ENCODE measurements at regions not wholly inside any gene's neighbourhood (a gene's known extent, or its start where the extent isn't known, plus 50 kb on each side); places are given as distances from the start of the nearest gene placed in this dataset.

DNA sequence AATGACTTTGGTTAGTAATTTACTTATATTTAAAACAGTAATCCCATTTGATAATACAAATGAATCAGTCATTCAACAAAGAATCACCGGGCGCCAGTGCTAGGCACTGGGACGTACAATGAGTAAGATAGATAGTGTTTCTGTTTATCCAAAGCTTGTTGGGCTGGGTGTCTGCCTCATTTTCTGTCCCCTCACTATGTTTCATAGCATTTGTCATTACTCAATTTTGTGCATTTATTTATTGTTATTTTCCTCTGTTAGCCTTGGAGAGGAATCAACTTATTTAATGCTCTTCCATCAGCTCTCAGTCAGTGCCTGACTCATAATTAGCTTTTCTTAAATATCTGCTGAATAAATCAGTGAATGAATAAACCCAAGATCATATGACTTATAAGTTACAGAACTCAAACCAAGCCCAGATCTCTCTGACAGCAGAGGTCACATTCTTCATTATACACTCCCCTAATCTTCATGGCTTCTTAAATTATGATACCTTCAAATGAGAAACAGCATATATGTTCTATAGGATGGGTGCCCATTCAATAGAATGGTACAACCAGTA is 86.2 kb downstream of the TSPAN8 start:
- DNase-seq = no peak

DNA sequence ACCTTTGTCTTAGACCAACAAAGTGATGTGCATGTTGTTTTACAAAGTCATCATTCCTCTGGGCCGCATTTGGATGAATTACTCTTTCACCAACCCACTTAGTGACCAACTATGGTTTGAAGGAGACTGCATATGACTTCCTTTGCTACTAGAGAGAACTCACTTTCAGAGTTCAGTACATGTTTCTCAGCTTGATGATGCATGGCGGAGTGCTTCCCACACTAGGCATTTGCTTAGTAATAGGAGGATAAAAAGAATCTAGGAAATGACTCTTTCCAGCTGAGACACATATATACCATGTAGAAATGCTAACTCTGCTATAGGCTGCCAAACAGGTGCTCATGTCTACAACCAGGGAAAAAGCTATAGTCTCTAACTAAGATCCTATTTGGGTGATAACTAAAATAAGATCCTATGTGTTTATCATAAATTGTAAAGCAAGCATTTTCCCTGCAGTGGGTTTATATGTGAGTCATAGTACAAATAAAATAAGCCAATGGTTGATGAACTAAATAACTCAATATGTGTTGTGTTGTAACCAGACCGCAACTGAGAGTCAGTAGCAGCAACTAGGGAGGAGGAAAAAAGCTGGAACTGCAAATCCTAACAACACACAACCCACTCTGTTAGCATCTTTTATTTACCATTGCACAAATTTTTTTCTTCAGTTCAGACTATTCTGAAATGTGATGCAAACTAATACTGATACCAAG is 87.2 kb downstream of the TSPAN8 start:
- DNase-seq = no peak

- no peak for DNase-seq
These were observed 88.5 kb downstream of the TSPAN8 start for GRCh38 chr12:71069311-71069710.

DNA sequence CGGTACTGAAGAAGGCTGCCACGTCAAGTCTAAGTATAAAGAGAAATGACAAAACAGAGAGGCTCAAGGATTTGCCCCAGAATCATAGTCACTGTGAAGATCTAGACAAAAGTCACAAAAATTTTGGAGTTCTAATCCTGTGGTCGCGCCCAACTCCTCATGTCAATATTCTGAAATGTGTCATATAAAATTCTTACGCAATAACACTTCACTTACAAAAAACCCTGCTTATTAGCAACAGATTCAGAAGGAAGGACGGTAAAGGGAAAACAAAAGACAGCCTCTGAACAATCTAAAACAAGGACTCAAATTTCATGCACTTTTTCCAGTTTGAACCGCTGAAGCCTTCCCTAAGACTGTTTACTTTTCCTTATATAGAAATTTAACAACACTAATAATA is 94.7 kb downstream of the TSPAN8 start:
- DNase-seq = no peak

DNA sequence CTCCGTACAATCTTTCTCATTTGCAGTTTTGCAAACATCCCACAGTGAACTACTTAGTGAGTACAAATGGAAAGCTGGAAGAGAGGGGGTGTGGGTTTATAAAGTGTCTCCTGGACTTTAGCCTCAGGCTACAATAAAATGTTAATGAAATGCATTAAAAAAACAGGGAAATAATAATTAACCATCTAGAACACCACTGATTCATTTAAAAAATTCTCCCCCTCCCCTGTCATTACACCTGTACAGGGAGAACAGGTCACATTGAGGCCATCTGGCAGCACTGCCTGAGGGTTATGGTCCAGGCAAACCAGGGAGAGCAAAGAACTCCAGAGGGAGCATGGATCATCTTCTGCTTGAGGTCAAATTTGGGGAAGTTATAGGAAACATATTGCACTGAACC is 96.3 kb downstream of the TSPAN8 start:
- DNase-seq = no peak

- DNase-seq = peak; percentile 80
These were observed 97.4 kb downstream of the TSPAN8 start for GRCh38 chr12:71060426-71060825.

- peak; percentile 43 for DNase-seq
These were observed 100.5 kb downstream of the TSPAN8 start for GRCh38 chr12:71057330-71057729.

GRCh38 chr12:71054551-71054950 is 103.2 kb downstream of the TSPAN8 start:
- DNase-seq = no peak

- no peak for DNase-seq
These were observed 111.6 kb downstream of the TSPAN8 start for GRCh38 chr12:71046215-71046614.

DNA sequence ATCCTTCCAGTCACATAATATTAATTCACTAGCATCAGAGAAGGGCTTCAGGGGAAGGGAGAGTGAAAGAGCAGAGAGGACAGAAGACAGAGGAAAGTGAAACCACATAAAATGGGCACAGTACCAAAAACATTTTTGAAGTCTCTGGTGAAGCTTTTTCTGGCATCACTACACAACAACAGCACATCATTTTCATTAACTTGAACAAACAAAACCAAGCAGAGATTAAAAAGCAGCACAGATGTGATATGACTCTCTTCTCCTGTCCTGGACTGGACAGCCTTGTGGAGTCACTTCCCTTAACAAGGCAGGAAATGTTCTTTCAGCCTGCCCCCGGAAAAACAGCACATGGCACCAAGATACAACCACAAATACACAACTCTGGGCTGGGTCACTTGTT is 112.0 kb downstream of the TSPAN8 start:
- DNase-seq = no peak

DNA sequence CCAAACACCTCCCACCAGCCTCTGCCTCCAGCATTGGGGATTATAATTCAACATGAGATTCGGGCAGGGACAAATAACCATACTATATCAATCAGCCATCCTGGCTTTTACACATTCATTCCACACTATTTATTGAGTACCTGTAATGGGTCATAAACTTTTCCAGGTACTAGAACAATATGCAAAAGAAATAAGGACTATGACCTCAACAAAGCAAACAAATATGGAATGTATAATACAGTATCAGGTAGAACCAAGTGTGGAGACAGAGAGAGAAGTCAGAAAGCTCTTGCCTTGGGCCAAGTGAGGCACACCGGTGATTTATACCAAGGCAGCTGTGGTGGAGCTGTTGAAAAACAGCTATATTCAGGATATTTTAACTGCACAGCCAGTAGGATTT is 116.3 kb downstream of the TSPAN8 start:
- DNase-seq = no peak

DNA sequence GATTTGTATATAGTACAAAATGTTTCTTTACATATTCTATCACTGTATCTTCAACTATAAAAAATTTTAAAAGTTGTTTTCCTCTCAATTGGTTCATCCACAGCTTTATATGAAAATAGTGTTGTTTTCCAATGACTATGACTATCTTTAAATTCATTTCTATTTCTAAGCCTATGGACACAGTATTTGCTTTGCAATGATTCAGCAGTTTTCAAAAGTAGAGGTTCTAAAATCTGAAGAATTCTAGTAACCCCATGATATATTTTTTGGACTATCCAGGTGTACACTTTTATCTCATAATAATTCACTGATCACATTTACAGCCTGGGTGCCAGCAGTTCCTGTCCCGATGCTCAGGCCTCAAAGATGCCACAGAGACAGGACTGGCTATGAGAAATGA is 118.4 kb upstream of the PTPRR start:
- no peak for DNase-seq

DNA sequence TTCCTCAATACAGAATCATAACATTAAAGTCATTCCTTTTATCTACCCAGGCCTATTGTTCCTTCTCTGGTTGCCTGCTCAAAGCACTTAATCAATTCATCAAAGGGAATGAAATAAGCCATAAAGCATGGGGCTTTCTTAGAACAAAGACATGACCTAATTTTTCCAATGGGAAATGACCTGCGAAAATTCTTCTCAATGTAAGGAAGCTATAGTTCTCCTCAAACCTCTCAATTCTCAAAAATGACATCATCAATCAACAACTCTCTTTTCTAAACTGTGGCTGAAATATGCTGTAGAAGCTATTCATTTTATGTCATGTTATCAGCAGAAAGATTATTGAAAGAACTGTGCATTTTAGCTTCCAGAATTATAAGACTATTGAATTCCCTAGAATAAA is 116.0 kb upstream of the PTPRR start:
- DNase-seq = no peak

GRCh38 chr12:71032933-71033332 is 112.4 kb upstream of the PTPRR start:
- DNase-seq = no peak

DNA sequence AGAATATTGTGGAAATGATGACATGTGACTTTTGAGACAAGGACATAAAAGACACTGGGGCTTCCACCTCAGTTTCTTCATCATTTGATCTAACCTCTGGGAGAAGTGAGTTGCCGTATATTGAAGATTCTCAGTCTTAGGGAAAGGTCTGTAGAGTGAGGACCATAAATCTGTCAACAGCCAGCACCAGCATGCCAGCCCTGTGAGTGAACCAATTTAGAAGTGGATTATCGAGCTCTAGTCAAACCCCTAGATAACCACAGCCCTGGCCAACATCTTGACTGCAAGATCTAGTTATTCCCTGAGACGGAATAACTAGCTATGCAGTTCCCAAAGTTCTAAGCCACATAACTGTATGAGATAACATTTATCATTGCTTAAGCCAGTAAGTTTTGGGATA is 108.8 kb upstream of the PTPRR start:
- DNase-seq = no peak

DNA sequence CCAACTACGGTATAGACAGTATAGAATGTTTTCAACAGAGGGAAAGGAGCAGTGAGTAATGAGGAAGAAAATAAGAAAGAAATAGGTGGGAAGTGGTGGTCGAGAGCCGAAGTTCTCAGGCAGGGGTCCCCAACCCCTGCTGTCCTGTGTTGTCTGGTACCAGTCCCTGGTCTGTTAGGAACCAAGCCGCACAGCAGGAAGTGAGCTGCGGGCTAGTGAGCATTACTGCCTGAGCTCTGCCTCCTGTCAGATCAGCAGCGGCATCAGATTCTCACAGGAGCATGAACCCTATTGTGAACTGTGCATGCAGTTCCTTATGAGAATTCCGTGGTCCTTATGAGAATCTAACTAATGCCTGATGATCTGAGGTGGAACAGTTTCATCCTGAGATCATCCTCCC is 107.3 kb upstream of the PTPRR start:
- DNase-seq = no peak

DNA sequence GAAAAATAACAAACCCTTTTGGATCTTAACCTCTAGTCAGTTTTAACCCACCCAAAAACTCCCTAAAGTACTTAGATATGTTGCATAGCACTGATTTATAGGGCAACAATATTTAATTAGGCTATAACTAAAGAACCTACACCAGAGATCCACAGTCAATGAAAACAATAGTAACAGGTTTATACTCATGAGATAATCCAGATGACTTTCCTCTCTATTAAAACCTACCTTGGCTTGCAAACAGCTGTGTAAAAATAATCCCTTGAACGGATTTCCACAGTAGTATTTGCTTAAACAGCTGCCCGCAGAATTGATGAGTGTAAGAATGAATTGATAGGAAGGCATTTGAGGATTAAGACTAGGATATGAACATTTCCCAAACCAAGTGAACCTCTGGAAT is 104.3 kb upstream of the PTPRR start:
- no peak for DNase-seq

DNA sequence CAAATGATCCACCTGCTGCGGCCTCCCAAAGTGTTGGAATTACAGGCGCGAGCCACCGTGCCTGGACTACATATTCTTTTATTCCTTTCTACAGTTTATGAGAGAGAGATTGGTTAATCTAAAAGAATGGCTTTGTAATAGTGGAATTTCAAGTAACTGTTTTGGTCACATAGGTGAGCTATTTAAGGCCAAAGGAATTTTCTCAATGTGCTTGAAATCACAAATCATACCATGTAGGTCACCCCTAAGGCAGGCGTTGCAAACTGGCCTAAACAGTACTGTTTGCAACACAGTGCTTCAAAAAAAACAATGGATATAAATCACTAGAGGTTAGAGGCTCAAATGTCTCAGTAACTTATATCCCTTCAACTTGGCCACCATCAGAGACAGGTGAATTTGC is 103.7 kb upstream of the PTPRR start:
- DNase-seq = no peak

DNA sequence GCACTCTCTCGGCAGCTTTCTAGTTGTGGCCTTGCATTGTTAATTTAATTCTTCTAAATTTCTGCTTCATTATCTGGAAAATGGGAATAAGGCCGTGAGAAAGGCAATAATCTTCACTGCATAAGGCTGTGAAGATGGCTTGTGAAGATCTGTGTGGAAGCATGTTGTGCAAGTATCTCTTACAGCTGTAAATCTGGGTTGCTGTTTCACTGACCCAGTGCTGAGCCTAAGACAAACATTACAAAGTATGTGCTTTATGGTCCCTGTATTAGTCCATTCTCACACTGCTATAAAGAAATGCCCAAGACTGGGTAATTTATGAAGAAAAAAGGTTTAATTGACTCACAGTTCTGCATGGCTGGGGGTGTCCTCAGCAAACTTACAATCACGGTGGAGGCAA is 101.0 kb upstream of the PTPRR start:
- DNase-seq = no peak

GRCh38 chr12:71019282-71019831 is 98.8 kb upstream of the PTPRR start:
- no peak for DNase-seq

DNA sequence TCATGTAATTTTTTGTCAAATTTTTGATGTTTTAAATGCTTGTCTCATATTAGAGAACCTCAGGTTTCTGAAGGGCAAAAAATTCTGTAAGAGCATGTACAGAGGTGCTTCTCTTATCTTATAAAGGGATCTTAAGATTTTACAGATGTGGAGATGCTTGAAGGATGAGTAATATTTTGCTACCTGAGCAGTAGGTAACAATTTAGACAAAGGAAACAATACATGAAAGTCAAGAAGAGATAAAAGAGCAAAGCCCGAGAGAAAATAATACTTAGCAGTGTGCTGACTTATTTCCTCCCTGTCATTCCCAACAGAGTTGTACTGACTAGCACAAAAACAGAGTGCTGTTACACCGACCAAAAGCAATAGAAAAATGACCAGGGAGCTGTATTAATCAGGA is 98.1 kb upstream of the PTPRR start:
- no peak for DNase-seq

GRCh38 chr12:71014180-71014785 is 93.7 kb upstream of the PTPRR start:
- DNase-seq = peak; percentile 12

- DNase-seq = no peak
These were observed 90.7 kb upstream of the PTPRR start for GRCh38 chr12:71011261-71011660.

GRCh38 chr12:71010143-71010479 is 89.6 kb upstream of the PTPRR start:
- no peak for DNase-seq
